NCI-H2196 treated with DMSO at 0.1 percent for 48 hours (cell line): ENCODE measurements at regions not wholly inside any gene's neighbourhood (a gene's known extent, or its start where the extent isn't known, plus 50 kb on each side); places are given as distances from the start of the nearest gene placed in this dataset.

Experiments used
- DNase-seq: peaks from one replicate; lab custom pipeline; 2025; ENCODE audit not compliant: unreplicated experiment; lab: John Stamatoyannopoulos, UW

DNA sequence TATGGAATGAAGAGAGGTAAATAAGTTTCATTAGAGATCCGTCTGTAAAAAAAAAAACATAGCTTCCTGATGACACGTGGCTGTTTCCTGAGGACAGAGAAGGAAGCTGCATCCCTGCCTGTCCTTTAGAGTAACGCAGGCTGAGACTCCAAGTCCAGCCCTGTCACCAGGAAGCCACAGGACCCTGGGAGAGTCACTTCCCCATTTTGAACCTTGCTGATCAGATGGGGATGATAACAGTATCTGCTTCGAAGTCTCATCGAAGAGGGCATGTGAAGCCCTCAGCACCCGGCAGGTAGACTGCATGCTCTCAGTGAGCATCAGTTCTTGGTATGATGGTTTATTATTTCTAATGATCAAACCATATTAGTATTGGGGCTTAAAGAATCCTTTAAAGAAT lies 139.1 kb upstream of the KCNG1 start:
- no peak for DNase-seq

DNA sequence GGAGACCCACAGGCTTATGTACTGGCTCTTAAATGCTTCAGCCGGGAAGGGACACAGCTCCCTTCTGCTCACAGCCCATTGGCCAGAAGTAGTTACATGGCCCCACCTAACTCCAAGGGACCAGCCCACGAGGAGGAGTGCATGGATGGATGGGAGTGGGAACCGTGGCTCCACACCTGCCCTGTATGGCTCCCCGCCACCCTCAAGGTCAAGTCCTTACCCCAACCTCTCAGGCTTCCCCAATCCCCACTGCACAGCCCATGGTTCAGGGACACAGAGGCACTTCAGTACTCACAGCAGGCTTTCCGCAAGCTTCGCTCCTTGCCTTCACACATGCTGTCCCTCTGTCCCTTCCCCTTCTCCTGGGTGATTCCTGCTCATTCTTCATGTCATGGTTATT lies 137.9 kb upstream of the KCNG1 start:
- DNase-seq = no peak

DNA sequence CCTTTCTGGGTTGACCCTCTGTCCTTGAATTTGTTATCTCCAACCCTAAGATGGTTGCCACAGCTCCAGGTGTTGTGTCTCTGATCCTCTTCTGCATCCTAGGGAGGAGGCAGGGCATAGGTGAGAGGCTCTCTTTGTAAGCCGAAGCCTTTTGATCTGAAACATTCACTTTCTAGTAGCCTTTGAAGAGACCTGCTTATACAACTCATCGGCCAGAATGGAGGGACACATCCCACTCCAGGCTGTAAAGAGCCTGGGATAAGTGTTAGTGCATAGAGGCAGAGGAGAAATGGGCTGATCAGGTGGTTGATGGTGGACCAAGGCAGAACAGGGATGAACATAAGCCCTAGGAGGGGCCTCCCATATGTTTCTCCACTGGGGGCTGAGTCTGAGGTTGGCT lies 137.1 kb upstream of the KCNG1 start:
- no peak for DNase-seq

DNA sequence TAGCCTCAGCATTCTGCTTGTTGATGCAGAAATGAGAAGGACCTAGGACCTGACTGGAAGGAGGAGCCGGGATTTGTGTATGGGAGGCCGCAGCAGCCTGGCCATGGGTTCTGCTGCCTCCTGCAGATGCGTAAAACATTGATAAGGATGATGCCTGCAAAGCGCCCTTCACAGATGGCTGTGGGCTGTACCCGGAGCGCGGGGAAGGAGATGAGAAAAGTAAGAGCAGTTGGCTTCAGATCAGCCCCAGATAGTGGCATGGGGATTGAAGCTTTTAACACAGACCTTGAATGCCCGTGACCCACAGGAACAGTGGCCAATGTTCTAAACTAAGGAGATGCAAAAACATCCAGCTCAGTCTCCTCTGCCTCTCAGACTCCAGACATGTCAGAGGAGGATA lies 136.4 kb upstream of the KCNG1 start:
- no peak for DNase-seq

DNA sequence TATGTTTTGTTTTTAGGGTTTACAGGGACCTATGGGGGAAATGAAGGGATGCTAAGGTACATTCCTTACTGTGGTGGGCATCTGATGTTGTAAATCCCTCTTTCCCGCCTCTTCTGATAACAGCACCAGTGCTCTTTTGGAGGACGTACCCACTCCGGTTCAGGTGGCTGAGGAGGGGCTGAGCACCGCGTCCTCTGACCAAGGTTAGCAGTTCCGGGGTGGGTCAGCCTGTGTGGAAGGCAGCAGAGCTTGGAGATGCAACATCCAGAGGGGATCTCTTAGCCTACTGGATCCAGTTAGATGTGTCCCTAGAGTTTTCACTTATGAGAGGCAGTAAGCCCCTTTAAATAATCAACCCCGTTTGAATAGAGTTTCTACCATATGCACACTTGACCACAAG lies 135.3 kb upstream of the KCNG1 start:
- DNase-seq = no peak

DNA sequence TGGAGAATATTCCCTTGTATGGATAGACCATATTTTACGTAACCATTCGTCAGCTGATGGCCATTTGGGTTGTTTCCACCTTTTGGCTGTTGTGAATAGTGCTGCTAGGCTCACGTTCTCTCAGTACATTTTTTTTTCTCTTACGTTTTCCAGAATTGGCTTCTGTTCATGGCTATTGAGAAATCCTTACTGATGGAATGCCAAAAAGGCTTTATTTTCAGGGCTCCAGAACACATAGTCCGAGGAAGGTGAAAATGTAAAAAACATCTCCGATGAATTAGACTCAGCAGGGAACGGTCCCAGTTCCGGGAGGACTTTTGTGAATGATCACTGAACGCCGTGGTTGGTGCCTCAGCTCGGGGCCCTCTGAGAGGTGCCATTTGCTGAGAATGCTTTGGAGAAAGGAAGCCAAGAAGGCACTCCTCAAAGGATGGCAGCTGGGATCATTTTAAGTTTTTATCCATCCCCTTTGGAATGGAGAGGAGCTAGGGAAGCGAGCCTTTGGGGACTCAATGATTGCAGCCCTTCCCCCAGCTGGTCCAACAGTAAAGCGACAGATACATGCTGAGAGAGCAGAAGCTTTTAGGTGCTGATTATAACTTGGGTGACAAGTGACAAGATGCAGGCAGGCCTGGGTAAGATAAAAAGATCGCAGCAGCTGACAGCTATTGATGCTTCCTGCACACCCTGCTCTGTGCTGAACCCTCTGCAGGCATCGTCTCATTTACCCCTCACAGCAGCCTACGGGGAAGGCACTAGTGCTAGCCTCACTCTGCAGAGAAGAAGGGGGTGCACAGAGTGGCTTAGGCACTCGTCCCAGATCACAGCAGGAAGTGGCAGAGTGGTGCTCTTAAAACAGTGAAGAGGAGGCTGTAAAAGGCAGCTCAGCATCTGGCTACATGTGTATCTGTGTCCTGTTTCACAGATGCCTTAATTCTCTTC lies 133.4 kb upstream of the KCNG1 start:
- DNase-seq = no peak

DNA sequence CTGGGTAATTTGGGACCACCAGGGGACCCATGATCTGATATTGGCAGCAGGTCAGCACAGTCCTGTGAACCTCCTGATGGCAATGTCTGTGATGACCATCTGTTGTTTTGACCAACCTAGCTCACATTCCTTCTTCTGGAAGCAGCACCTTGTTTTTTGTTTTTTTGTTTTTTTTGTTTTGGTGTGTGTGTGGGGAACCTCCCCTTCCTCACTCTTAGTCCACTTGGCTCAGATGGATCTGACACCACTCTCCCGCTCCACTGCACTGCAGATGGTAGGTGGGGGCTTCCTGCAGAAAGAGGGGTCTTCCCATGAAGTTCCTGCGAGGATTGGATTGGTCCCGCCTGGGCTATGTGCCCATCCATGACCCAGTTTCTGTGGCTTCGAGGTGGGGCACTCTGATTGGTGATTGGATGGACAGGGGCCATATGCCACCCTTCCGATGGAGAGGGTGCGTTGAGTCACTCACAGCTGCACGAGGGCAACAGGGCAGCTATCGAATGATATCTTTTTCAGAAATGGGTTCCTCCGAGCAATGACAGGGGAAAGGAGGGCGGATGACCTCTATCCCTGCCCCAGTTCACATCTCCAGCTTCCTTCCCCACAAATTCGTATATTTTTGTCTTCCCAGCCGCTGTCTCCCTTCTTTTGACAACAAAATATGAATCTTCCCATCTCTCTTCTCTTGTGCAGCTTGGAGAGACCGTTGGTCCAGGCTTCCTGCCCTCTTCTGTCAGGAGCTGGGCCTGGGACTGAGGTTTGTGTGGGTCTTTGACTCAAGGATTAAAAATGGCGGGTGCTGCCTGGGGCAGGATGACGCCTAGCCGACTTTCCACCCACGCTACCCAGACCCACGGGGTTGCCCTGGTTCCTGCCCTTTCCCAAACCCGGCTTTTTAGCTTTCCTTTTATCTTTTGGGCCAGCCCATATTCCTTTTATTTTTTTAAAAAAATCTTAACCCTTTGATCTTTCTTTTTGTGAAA lies 132.1 kb upstream of the KCNG1 start:
- DNase-seq = no peak

DNA sequence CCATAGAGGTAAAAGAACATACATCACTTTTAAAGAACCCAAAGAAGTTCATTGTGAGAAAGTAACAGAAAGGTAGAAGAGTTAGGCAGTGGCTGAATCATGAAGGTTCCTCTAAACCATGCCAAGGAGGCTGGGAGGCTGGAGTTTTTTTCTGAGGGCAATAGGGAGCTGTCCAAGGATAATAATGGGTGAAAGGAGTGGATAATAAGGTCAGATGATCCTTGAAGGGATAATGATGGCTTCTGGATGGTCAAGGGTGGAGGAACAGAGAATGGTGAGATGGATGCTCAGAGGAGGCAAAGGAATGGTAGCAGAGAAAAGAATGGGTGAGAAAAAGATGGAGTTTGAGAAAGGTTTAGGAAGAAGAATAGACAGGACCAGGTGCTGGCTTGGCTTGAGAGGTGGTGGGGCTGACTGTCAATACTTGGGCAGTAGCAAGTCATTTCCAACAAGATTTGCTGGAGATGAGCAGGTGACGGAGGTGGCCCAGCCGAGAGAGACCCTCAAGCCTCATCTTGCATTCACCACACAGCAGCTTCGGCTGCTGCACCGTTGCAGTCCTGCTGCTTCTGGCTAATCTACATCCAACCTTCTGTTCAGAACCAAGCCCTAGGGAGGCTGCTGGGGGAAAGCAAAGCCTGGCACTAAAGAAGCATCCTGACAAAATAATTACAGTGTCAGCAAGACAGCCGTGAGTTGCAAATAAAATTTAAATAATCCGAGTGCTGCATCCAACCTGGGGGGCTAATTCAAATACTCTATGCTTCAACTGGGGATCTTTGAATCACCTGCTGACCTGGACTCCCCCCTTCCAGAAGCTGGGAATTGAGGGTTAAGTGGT lies 131.2 kb upstream of the KCNG1 start:
- no peak for DNase-seq

DNA sequence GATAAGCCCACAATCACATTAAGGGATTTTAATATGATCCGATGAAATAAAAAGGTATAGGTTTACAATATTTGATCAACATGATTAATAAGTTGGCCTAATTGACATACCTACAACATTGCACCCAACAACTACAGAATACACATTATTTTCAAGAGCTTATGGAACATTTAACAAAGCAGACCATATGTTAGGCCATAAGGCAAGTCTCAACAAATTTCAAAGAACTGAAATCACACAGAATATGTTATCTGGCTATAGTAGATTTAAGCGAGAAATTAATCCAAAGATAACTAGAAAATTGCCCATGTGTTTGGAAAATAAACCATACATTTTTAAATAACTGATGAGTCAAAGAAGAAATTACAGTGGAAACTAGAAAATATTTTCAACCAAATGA lies 126.0 kb upstream of the KCNG1 start:
- no peak for DNase-seq

DNA sequence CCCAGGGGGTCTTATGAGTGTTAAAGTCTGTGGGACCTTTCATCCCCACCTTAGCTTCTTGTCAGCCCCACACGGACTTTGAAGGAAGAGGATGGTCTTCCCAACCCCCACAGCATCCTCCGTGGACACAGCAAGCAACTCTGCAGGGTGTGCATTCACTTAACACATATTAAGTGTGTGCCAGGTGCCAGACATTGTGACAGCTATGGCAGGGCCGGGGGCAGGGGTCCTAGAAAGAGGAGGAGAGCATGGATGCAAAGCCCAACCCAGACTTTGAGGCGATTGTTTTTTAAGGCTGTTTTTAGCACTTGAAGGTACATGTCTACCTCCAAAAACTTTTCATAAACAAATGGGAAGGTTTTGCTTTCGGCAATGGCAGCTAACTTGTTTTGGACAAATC lies 121.6 kb upstream of the KCNG1 start:
- no peak for DNase-seq

DNA sequence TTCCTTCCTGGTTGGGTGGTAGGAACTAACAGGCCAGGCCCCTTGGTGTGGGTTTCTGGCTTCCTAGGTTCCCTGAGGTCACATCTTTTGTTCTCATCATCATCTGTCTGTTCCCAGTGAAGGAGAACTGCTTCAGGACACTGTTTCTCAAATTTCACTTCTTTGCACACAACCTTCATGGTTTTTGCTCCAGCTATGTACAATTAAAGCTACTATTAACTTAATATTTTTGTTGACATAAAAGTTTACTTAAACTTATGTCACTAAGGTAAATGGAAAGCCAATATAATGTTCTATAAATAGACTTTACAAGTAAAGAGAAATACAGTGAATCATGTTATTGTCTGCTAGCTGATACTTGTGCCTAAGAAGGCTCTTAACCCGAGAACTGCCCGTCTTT lies 120.7 kb upstream of the KCNG1 start:
- DNase-seq = no peak

DNA sequence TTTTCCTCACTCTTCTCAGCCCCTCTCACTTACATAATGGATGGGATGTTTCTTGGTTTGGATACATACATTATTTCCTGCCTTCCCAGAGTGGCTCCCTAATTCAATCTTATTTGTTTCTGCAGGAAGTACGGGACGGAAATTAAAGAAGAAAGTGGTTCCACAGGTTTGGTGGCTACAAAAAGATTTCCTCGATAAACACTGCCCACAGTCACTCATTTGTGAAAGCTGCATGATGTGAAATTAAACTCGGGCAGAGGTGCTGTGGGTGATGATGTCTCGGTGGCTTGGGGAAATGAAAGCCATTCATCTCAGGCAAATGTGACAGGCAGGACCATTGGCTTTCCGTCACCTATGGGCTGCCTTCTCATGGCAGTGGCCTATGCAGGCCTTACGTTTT lies 119.5 kb upstream of the KCNG1 start:
- DNase-seq = no peak

DNA sequence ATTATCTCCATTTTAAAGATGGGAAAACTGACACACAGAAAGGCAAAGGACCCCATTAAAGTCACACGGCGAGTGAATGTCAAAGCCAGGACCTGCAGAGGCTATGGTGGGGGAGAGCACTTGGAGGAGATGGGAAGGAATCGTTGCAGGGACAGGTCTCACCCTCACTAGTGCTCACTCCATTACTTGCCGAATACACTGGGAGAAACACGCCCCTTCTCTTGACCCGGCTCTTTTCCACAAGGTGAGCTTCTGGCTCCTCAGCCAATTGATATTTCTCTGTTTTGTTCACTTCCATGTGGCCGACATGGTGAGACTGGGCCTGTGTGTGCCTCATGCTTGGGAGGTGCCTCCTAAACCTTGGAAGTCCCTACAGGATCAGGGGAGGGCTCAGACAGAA lies 117.8 kb upstream of the KCNG1 start:
- no peak for DNase-seq

DNA sequence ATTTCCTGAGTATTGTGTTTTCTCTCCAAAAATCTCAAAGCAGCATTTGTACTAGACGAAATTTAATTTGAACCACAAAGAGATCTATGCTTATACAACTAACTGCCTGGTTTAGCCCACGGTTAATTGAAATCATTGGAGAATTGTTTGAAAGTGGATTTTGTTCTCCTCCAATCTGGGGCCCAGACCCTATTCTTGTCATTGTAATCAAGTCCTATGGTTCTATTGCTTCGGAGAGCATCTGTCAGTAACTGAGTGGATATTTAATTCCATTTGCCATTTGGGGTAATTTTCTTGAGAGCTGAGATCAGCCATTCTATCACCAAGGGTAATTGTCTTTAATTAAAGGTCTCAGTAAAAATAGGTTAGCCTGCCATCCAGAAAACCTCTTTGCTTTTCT lies 117.0 kb upstream of the KCNG1 start:
- no peak for DNase-seq

DNA sequence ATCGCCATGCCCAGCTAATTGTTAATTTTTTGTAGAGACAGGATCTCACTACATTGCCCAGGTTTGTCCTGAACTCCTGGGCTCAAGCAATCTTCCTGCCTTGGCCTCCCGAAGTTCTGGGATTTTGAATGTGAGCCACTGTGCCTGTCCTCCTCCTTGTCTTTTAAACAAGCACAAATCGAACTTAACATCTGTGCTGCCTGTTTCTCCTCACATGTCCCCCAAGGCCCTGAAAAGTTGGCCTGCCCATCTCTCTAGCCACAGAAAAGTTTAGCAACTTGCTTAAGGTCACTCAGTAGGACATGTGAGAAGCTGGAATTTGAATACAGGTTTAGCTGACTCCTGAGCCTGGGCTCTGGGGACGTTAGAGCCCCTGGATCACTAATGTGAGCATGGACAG lies 115.7 kb upstream of the KCNG1 start:
- no peak for DNase-seq

DNA sequence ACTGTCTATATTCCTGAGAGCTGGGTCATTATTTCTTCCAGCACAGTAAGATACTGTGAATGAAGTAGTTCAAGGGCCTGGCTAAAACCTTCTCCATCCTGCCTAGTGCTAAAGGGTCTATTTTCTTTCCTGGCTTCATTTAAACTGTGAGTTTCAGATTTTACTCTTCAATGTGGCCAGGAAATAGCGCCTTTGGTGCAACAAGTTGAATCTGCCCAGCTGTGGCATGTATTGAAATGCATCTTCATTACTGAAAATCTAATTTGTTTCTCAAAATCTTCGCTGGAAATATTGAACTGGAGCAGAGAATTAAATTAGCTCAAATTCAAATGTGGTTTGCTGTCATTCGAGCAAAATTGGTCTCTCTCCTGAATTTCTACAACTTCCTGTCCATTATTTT lies 114.6 kb upstream of the KCNG1 start:
- DNase-seq = no peak

DNA sequence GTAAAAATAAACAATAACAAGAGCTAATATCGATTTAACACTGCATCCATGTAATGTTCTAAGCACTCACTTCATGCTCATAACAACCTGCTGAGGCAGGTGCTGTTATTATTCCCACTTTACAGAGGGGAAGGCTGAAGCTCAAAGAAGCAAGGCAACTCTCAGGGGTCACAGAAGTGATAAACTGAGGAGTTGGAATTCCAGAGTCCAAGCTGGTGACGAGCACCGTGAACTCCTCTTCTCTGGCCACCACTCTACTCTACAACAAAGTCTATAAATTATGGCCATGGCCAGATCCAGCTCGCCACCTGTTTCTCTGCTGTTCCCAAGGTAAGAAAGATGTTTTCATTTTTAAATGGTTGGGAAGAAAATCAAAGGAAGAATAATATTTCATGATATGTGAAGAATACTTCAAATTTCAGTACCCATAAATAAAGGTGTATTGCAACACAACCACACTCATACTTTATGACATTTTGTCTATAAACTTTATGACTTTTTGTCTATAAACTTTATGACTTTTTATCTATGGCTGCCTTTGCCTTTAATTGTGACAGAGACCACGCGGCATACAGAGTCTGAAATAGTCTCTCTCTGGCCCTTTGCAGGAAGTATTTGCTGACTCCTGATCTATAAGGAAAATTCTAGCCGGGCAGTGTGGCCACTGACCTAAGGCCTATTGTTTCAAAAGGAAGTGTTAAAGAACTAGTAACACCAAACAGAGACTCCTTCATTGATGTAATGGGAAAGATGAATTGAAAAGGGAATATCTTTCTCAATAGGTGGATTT lies 113.2 kb upstream of the KCNG1 start:
- no peak for DNase-seq

DNA sequence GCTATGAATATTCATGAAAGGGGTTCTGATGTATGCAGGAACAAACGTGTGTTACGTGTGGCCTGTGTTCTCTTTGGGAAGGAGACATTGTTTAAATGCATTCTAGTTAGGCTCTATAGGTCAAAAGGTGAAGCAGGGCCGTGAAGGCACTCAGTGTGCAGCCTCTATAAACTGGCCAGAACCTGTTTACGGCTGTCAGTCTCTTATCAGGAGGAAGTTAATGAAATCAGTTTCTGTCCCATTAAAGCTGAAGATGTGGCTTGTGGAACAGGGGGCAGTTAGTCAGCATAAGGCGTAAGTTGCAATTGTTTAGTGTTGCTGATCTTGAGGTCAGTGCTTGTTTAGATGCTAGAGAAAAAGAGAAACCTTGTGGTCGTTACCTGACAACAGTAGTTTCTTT lies 111.5 kb upstream of the KCNG1 start:
- no peak for DNase-seq

DNA sequence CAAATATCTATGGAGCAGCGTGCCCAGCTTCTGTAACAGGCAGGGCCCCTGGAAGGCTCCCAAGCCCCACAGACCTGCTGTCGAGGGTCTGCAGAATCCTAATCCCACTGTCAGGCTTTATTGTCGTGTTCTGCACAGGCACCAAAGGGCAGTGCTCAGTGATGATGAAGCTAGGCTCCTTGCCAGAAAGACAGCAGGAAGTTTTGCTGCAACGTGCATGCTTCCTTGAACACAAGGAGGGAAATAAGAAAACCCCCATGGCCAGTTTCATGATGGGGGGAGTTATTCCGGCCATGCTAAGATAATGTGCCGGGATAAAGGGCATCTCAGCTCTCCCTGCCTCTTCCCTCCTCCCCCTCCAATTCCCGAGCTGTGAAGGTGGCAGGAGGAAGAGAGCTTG lies 109.4 kb upstream of the KCNG1 start:
- DNase-seq = no peak

DNA sequence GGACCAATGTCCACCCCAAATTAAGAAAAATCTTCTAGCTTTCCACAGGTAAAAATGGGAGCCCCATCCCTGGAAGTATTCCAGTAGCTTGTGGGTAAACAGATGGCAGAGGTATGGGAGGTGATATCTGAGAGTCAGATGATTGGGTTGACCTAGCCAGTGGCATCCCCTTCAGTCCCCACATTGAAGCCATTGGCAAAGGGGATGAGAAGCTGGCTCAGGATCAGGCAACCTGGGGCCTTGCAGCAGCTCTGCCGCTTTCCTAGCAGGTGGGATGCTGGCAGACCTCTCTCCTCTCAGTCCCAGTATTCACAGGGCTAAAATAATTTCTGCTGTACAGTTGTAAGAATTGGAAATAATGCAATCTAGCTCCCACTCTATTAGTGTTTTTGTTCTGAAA lies 108.9 kb upstream of the KCNG1 start:
- no peak for DNase-seq
